Tibial nerve (tissue), 4 donors: ENCODE measurements at regions not wholly inside any gene's neighbourhood (a gene's known extent, or its start where the extent isn't known, plus 50 kb on each side); places are given as distances from the start of the nearest gene placed in this dataset.

ENCODE experiments used
- CTCF ChIP-seq, 5 experiments: fragments of 200-600 bp in 3 of 5; fragments of 450-650 bp in 2 of 5; sonication (generic) in 3 of 5; IDR thresholded peaks; one replicate each; pipeline ENCODE4 v1.5.1; 2016 to 2019; ENCODE audit warnings: antibody characterized with exemption in 5 of 5, mild to moderate bottlenecking in 3 of 5, moderate library complexity in 2 of 5
- EP300 ChIP-seq, 2 donors: sonication (generic); formaldehyde crosslinking; IDR thresholded peaks; one replicate each; pipeline ENCODE4 v1.6.1; 2017; ENCODE audit warnings: antibody characterized with exemption in 2 of 2, mild to moderate bottlenecking in 1 of 2
- POLR2A ChIP-seq, 2 donors: fragments of 450-650 bp; IDR thresholded peaks; one replicate each; pipeline ENCODE4 v1.6.1; 2017; ENCODE audit warnings: antibody characterized with exemption in 2 of 2, mild to moderate bottlenecking in 2 of 2, moderate library complexity in 2 of 2

- no peak for TF ChIP-seq CTCF (IDR thresholded peaks at IDR 0.05)
- no peak for TF ChIP-seq POLR2A (IDR thresholded peaks at IDR 0.05)
- TF ChIP-seq EP300 (IDR thresholded peaks at IDR 0.05) = no peak
These were observed 219.0 kb upstream of the AKR1E2 start for GRCh38 chr10:4606856-4607636.
